ENCODE measurements at regions not wholly inside any gene's neighbourhood (a gene's known extent, or its start where the extent isn't known, plus 50 kb on each side); places are given as distances from the start of the nearest gene placed in this dataset.
A peak's percentile ranks its signal among the peaks of the same experiment; 100 is the strongest.
"Not testable (repeated sequence)": the region's sequence is repeated elsewhere in the genome, so short reads cannot be mapped to it uniquely, and the experiment has no call there.

DNA sequence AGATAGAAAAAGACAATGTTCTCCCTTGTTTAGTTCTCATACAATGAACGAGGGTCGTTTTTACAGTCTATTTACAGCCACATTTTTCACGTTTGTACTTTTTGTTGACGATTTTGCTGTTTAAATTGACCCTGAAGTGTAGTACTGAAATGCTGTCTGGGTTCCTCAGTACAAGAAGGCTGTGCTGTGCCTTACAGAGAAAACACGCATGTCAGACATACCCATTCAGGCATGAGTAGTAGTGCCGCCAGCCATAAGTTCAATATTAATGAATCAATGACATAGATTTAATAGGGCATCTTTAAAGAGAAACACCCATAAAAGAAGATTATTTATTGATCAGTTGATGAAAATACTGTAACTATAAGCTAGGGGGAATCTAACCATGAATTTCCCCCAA is 459.8 kb upstream of the EPHA5 start:
- H3K27ac ChIP-seq (ENCODE audit: insufficient read depth, low read length) = no peak overlapping the region
- H3K27me3 ChIP-seq (ENCODE audit: control insufficient read depth, insufficient read depth, low read length) = no peaks in the 10 kb centered on the region
- TF ChIP-seq, protein P1, sequence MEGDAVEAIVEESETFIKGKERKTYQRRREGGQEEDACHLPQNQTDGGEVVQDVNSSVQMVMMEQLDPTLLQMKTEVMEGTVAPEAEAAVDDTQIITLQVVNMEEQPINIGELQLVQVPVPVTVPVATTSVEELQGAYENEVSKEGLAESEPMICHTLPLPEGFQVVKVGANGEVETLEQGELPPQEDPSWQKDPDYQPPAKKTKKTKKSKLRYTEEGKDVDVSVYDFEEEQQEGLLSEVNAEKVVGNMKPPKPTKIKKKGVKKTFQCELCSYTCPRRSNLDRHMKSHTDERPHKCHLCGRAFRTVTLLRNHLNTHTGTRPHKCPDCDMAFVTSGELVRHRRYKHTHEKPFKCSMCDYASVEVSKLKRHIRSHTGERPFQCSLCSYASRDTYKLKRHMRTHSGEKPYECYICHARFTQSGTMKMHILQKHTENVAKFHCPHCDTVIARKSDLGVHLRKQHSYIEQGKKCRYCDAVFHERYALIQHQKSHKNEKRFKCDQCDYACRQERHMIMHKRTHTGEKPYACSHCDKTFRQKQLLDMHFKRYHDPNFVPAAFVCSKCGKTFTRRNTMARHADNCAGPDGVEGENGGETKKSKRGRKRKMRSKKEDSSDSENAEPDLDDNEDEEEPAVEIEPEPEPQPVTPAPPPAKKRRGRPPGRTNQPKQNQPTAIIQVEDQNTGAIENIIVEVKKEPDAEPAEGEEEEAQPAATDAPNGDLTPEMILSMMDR (conservative IDR thresholded peaks at IDR 0.05 in 1 of 2, IDR thresholded peaks at IDR 0.05 in 1 of 2; ENCODE audit: low read depth in 1 of 2, low read length in 2 of 2) = no peak
- TF ChIP-seq EZH2 (IDR thresholded peaks at IDR 0.05; ENCODE audit: low read length, missing control alignments) = no peak
- H3K9me3 ChIP-seq (ENCODE audit: control insufficient read depth, insufficient read depth, low read depth, low read length) = no peaks in the 10 kb centered on the region
- H3K4me3 ChIP-seq (replicated peaks in 1 of 4; ENCODE audit: control extremely low read depth in 1 of 4, insufficient read depth in 1 of 4, low read depth in 3 of 4, low read length in 4 of 4) = no peak overlapping the region
- no peaks in the 10 kb centered on the region for H4K20me1 ChIP-seq (ENCODE audit: control insufficient read depth, extremely low read depth, insufficient read depth, low read length)
- H2AFZ ChIP-seq (ENCODE audit: low read length) = no peak overlapping the region
- no peak overlapping the region for H3K4me2 ChIP-seq (ENCODE audit: extremely low read depth, insufficient read depth, low read length)
- DNase-seq (ENCODE audit: low read depth in 2 of 2) = no peak
- H3K9ac ChIP-seq (ENCODE audit: insufficient read depth, low read length) = no peak overlapping the region
- no peaks in the 10 kb centered on the region for H3K79me2 ChIP-seq (ENCODE audit: control insufficient read depth, insufficient read depth, low read length)
- H3K36me3 ChIP-seq (ENCODE audit: control insufficient read depth, insufficient read depth, low read length) = no peaks in the 10 kb centered on the region
- H3K4me1 ChIP-seq (ENCODE audit: control insufficient read depth, extremely low read depth, insufficient read depth, low read length) = no peaks in the 10 kb centered on the region

- no peaks in the 10 kb centered on the region for H3K27me3 ChIP-seq (ENCODE audit: control insufficient read depth, insufficient read depth, low read length)
Measured at GRCh38 chr4:66123831-66124413, 453.6 kb upstream of the EPHA5 start.

DNA sequence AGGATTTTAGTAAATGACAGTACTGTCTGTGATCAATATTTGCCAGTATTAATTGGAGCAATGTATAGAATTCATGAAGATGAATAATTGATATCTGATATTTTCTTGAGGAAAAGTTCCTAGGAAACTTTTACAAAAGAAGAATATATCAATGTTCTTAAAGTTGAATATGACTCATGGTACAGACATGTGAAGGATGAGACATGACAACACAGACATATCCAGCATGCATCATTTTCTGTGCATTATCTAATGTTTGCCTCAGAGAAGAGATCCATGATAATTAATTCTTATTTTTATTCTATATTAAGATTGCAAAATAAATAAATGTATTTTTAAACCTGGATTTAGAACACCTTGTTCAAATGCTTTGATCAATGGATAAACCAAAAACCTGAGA is 452.9 kb upstream of the EPHA5 start:
- H4K20me1 ChIP-seq (ENCODE audit: control insufficient read depth, extremely low read depth, insufficient read depth, low read length) = no peaks in the 10 kb centered on the region
- H3K9me3 ChIP-seq (ENCODE audit: control insufficient read depth, insufficient read depth, low read depth, low read length) = no peaks in the 10 kb centered on the region
- TF ChIP-seq, protein P1 (conservative IDR thresholded peaks at IDR 0.05 in 1 of 2, IDR thresholded peaks at IDR 0.05 in 1 of 2; ENCODE audit: low read depth in 1 of 2, low read length in 2 of 2) = no peak
- TF ChIP-seq EZH2 (IDR thresholded peaks at IDR 0.05; ENCODE audit: low read length, missing control alignments) = no peak
- H3K9ac ChIP-seq (ENCODE audit: insufficient read depth, low read length) = no peak overlapping the region
- H3K4me1 ChIP-seq (ENCODE audit: control insufficient read depth, extremely low read depth, insufficient read depth, low read length) = no peaks in the 10 kb centered on the region
- no peak overlapping the region for H2AFZ ChIP-seq (ENCODE audit: low read length)
- DNase-seq (ENCODE audit: low read depth in 2 of 2) = peak in 1 of 2 donors; percentile 6
- H3K27me3 ChIP-seq (ENCODE audit: control insufficient read depth, insufficient read depth, low read length) = no peaks in the 10 kb centered on the region
- H3K4me3 ChIP-seq (replicated peaks in 1 of 4; ENCODE audit: control extremely low read depth in 1 of 4, insufficient read depth in 1 of 4, low read depth in 3 of 4, low read length in 4 of 4) = no peak overlapping the region
- H3K27ac ChIP-seq (ENCODE audit: insufficient read depth, low read length) = no peak overlapping the region
- no peaks in the 10 kb centered on the region for H3K79me2 ChIP-seq (ENCODE audit: control insufficient read depth, insufficient read depth, low read length)
- no peaks in the 10 kb centered on the region for H3K36me3 ChIP-seq (ENCODE audit: control insufficient read depth, insufficient read depth, low read length)
- no peak overlapping the region for H3K4me2 ChIP-seq (ENCODE audit: extremely low read depth, insufficient read depth, low read length)

More at GRCh38 chr4:66123831-66124413, 453.6 kb upstream of the EPHA5 start:
- H3K4me3 ChIP-seq (replicated peaks in 1 of 4; ENCODE audit: control extremely low read depth in 1 of 4, insufficient read depth in 1 of 4, low read depth in 3 of 4, low read length in 4 of 4) = no peak overlapping the region
- no peak overlapping the region for H3K27ac ChIP-seq (ENCODE audit: insufficient read depth, low read length)
- no peaks in the 10 kb centered on the region for H3K4me1 ChIP-seq (ENCODE audit: control insufficient read depth, extremely low read depth, insufficient read depth, low read length)
- H4K20me1 ChIP-seq (ENCODE audit: control insufficient read depth, extremely low read depth, insufficient read depth, low read length) = no peaks in the 10 kb centered on the region
- no peak overlapping the region for H2AFZ ChIP-seq (ENCODE audit: low read length)
- H3K79me2 ChIP-seq (ENCODE audit: control insufficient read depth, insufficient read depth, low read length) = no peaks in the 10 kb centered on the region
- H3K9me3 ChIP-seq (ENCODE audit: control insufficient read depth, insufficient read depth, low read depth, low read length) = no peaks in the 10 kb centered on the region
- TF ChIP-seq EZH2 (IDR thresholded peaks at IDR 0.05; ENCODE audit: low read length, missing control alignments) = no peak
- TF ChIP-seq, protein P1 (conservative IDR thresholded peaks at IDR 0.05 in 1 of 2, IDR thresholded peaks at IDR 0.05 in 1 of 2; ENCODE audit: low read depth in 1 of 2, low read length in 2 of 2) = no peak
- H3K36me3 ChIP-seq (ENCODE audit: control insufficient read depth, insufficient read depth, low read length) = no peaks in the 10 kb centered on the region
- H3K9ac ChIP-seq (ENCODE audit: insufficient read depth, low read length) = no peak overlapping the region
- no peak overlapping the region for H3K4me2 ChIP-seq (ENCODE audit: extremely low read depth, insufficient read depth, low read length)
- DNase-seq (ENCODE audit: low read depth in 2 of 2) = no peak

- H3K4me3 ChIP-seq (replicated peaks in 1 of 4; ENCODE audit: control extremely low read depth in 1 of 4, insufficient read depth in 1 of 4, low read depth in 3 of 4, low read length in 4 of 4); H3K27ac ChIP-seq (ENCODE audit: insufficient read depth, low read length); H3K4me2 ChIP-seq (ENCODE audit: extremely low read depth, insufficient read depth, low read length); H3K79me2 ChIP-seq (ENCODE audit: control insufficient read depth, insufficient read depth, low read length); H2AFZ ChIP-seq (ENCODE audit: low read length); H4K20me1 ChIP-seq (ENCODE audit: control insufficient read depth, extremely low read depth, insufficient read depth, low read length); H3K4me1 ChIP-seq (ENCODE audit: control insufficient read depth, extremely low read depth, insufficient read depth, low read length); H3K36me3 ChIP-seq (ENCODE audit: control insufficient read depth, insufficient read depth, low read length); H3K9ac ChIP-seq (ENCODE audit: insufficient read depth, low read length); H3K9me3 ChIP-seq (ENCODE audit: control insufficient read depth, insufficient read depth, low read depth, low read length); H3K27me3 ChIP-seq (ENCODE audit: control insufficient read depth, insufficient read depth, low read length); DNase-seq (ENCODE audit: low read depth in 2 of 2): not testable (repeated sequence)
Measured at GRCh38 chr4:66115231-66115630, 444.9 kb upstream of the EPHA5 start.
